ENCODE measurements at regions not wholly inside any gene's neighbourhood (a gene's known extent, or its start where the extent isn't known, plus 50 kb on each side); places are given as distances from the start of the nearest gene placed in this dataset.

DNA sequence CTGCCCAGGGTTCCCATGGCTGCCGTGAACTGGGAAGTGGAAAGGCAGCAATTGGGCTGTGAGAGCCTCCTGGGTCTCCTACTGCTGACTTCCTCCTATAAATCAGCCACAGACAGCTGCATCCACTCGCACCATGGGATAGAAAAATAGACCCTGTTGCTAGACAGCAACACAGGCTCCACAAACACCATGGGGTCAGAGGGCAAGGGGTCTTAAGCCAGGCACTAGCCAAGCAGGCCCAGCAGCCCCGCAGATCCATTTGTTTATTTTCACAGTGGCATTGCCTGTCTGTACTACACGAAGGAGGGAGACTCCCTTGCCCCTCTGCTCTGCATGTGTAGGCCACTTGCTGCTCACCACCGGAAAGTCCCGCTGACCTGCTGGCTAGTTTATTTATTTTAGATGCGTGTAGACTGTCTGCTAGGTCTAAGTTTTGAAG, 139.8 kb downstream of the DACT1 start:
- peaks cover 15% of the 10 kb centered on the region for H3K27me3 Mint-ChIP-seq
- no peaks in the 10 kb centered on the region for H3K9me3 Mint-ChIP-seq
- H3K4me3 Mint-ChIP-seq = no peak overlapping the region
- H3K4me1 Mint-ChIP-seq = no peaks in the 10 kb centered on the region
- DNase-seq (no peak), ATAC-seq (no peak)
- peak overlapping the region in 1 of 2 donors; percentile 66 for H3K27ac Mint-ChIP-seq

- ATAC-seq (no peak), DNase-seq (no peak)
- Mint-ChIP-seq H3K4me1 (no peaks in the 10 kb centered on the region), H3K27me3 (peaks cover 15% of the 10 kb centered on the region), H3K27ac (no peak overlapping the region), H3K4me3 (no peak overlapping the region), H3K9me3 (no peaks in the 10 kb centered on the region)
Observed at GRCh38 chr14:58778202-58778601, 140.4 kb downstream of the DACT1 start.

DNA sequence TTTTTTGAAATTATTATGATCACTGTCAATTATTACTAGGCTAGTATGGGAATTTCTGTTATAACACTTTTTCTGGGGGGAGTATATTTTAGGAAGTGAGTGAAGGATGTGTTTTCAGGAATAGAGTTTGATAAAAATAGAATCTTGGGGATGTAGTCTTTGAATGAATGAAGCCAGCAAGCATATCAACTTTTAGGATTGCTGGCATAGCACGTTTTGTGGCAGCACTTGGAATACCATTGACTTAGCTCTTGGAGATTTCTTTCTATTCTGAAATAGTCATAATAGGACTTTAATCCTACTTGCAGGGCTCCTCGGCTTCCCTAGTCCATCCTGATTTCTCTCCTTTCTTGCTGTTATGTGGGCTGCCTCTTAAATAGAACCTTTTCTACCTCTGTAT, 141.6 kb downstream of the DACT1 start:
- Mint-ChIP-seq H3K27ac (no peak overlapping the region), H3K4me1 (no peaks in the 10 kb centered on the region), H3K27me3 (peaks cover 15% of the 10 kb centered on the region), H3K9me3 (no peaks in the 10 kb centered on the region), H3K4me3 (no peak overlapping the region)
- ATAC-seq = no peak
- no peak for DNase-seq

GRCh38 chr14:58780185-58780584, 142.4 kb downstream of the DACT1 start:
- Mint-ChIP-seq H3K4me1 (no peaks in the 10 kb centered on the region), H3K4me3 (no peak overlapping the region), H3K27ac (no peak overlapping the region), H3K9me3 (no peaks in the 10 kb centered on the region), H3K27me3 (peaks cover 15% of the 10 kb centered on the region)
- ATAC-seq = no peak
- no peak for DNase-seq

GRCh38 chr14:58780605-58781004, 142.8 kb downstream of the DACT1 start:
- Mint-ChIP-seq H3K4me1 (no peaks in the 10 kb centered on the region), H3K27ac (no peak overlapping the region), H3K27me3 (peaks cover 15% of the 10 kb centered on the region), H3K9me3 (no peaks in the 10 kb centered on the region), H3K4me3 (no peak overlapping the region)
- ATAC-seq (no peak), DNase-seq (no peak)

DNA sequence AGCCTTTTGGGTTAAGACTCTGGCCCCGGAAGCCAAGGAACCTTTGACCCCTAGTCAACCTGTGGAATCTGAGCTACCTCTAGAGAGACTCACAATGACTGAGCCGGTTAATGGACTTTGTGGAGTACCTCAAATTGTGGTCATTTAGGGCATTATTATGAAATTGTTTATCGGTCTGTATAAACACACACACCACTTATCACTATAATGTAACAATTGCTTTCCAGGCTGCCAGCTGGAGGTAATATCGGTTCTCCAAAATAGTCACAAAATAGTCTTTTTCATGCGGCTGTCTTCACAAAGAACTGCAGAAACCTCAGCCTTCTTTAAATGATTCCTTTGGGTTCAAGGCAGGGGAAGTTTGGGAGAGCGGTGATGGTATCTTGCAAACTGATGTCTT, 144.2 kb downstream of the DACT1 start:
- ATAC-seq = no peak
- Mint-ChIP-seq H3K4me1 (no peaks in the 10 kb centered on the region), H3K9me3 (no peaks in the 10 kb centered on the region), H3K27ac (no peak overlapping the region), H3K4me3 (no peak overlapping the region), H3K27me3 (peaks cover 5% of the 10 kb centered on the region)
- no peak for DNase-seq

DNA sequence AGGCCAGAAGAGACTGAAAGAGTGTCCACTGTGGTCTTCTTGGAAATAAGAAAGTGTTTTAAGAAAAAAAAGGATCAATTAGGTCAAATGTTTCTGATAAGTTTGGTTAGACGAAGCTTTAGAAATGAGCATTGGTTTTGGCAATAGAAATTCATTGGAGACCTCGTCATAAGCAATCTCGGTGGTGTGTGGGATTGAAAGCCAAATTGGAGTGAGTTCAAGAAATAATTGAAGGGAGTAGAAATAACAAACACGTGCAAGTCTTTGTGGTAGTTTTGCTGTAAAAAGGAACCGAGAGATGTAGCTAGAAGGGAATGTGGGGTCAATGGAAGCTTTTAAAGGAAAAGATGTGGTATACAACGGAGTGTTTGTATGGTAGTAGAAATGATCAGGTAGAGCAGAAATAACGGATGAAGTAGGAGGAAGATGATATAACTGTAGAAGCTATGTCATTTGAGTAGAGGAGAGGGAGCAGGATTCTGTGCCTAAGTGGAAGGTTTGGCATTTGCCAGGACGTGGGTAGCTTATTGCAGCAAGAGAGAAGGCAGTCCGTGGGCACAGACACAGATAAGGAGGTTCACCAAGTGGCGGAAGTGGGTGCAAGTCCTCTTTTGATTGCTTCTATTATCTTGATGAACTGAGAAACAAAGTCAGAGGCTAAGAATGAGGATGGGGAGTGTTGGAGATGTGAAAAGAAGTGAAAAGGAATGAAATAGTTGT, 146.2 kb downstream of the DACT1 start:
- no peaks in the 10 kb centered on the region for H3K4me1 Mint-ChIP-seq
- no peaks in the 10 kb centered on the region for H3K27me3 Mint-ChIP-seq
- no peak for DNase-seq
- no peak overlapping the region for H3K27ac Mint-ChIP-seq
- ATAC-seq = no peak
- H3K9me3 Mint-ChIP-seq = no peaks in the 10 kb centered on the region
- no peak overlapping the region for H3K4me3 Mint-ChIP-seq

DNA sequence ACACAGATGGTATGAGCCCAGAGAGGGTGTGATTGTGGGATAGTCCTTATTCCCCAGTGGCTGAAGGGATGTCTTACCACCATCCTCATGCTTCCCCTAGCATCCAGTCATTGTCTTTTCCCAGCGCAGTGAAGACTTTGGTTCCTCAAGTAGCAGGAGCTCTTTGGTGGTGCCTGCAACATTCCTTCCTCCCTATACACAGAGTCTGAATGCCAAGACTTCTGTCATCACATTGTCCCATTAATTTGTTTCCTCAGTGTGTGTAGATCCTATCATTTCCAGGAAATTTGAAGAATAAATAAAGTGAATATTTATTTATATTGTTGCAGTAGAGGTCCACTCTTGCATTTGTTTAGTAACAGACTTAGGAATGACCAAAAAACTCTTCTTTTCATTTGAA, 147.2 kb downstream of the DACT1 start:
- no peaks in the 10 kb centered on the region for H3K9me3 Mint-ChIP-seq
- H3K4me1 Mint-ChIP-seq = no peaks in the 10 kb centered on the region
- no peaks in the 10 kb centered on the region for H3K27me3 Mint-ChIP-seq
- DNase-seq (no peak), ATAC-seq (no peak)
- H3K4me3 Mint-ChIP-seq = no peak overlapping the region
- H3K27ac Mint-ChIP-seq = no peak overlapping the region

DNA sequence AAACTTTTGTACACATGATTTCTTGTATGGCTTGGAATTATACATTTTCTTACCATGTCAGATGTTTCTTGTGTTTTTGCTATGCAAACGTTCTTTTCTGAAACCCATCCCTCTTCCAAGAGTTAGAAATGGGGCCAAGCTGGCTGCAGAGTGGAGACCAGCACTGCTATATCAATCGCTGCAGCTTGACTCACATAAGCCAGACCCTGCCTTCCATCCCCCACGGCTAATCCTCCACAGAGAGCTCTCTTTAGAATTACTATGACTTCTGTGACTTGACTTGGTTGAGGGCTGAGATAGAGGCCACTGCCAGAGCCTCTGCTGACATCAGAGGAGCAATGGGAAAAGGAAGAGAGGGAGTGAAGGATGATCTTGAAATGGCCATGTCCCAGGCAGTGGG, 147.9 kb downstream of the DACT1 start:
- no peaks in the 10 kb centered on the region for H3K9me3 Mint-ChIP-seq
- DNase-seq = no peak
- no peak overlapping the region for H3K27ac Mint-ChIP-seq
- no peaks in the 10 kb centered on the region for H3K4me1 Mint-ChIP-seq
- no peak for ATAC-seq
- H3K27me3 Mint-ChIP-seq = no peaks in the 10 kb centered on the region
- no peak overlapping the region for H3K4me3 Mint-ChIP-seq

GRCh38 chr14:58787592-58787991, 149.8 kb downstream of the DACT1 start:
- Mint-ChIP-seq H3K27me3 (no peaks in the 10 kb centered on the region), H3K9me3 (no peaks in the 10 kb centered on the region), H3K27ac (no peak overlapping the region), H3K4me1 (no peaks in the 10 kb centered on the region), H3K4me3 (no peak overlapping the region)
- no peak for ATAC-seq
- DNase-seq = no peak

DNA sequence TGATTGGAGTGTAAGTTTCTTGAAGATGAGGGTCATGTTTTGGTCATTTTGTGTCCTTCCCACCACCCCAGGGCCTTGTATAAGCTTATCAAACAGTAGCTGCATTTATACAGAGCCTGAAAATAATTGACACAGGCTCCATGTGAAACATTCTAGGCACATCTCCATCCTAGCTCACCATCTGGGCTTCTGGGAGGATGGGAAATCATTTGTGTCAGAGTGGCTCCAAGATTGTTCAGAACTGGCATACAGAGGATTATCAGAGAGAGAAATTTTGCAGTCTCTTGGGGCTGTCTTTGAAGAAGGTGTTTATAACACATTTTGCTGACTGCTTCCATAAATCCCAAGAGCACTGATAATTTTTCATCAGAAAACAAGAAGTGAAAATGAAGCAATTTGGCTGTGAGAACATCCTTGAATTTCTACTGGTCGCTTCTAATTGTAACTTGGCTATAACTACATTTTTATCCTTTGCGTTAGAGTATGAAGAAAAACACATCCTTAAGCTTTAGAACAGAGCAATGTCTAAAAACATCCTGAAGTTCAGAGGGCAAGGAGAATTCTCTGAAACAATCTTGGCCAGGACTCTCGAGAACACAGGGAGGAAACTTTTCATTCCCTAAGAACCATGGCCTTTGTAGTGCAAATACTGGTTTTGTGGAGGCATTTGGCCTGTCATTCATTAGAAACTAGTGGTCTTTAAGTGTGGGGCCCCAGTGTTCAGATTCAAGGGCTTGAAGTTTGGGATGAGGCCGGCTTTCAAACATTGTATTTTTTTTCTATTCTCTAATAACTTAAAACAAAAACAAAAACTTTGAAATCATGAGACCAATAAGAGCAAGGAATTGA, 151.1 kb downstream of the DACT1 start:
- H3K4me1 Mint-ChIP-seq = no peaks in the 10 kb centered on the region
- H3K27me3 Mint-ChIP-seq = peaks cover 10% of the 10 kb centered on the region
- no peak overlapping the region for H3K4me3 Mint-ChIP-seq
- no peaks in the 10 kb centered on the region for H3K9me3 Mint-ChIP-seq
- ATAC-seq = no peak
- no peak for DNase-seq
- peak overlapping the region in 1 of 2 donors; percentile 4 for H3K27ac Mint-ChIP-seq

DNA sequence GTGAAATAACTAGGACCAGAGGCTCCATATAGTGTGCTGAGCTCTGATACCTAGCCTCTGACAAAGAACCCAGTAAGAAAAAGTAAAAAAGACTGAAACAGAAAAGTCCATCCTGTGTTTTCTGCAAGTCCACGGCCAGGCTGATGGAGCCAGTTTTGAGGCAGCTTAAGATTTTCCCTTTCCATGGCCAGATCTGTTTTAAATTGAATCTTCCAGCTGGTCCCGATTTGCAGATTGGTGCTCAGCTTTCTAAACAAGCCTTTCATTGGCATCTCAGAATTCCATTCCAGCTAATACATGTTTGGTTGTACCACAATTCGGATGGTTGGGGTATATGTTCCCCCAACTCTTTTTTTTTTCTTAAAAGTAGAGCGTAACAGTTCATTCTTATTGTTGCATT, 152.0 kb downstream of the DACT1 start:
- H3K27me3 Mint-ChIP-seq = peaks cover 10% of the 10 kb centered on the region
- no peak overlapping the region for H3K4me3 Mint-ChIP-seq
- DNase-seq (no peak), ATAC-seq (no peak)
- H3K4me1 Mint-ChIP-seq = no peaks in the 10 kb centered on the region
- H3K9me3 Mint-ChIP-seq = no peaks in the 10 kb centered on the region
- no peak overlapping the region for H3K27ac Mint-ChIP-seq

- H3K27ac Mint-ChIP-seq = no peak overlapping the region
- H3K9me3 Mint-ChIP-seq = no peaks in the 10 kb centered on the region
- no peaks in the 10 kb centered on the region for H3K4me1 Mint-ChIP-seq
- no peak overlapping the region for H3K4me3 Mint-ChIP-seq
- no peak for ATAC-seq
- H3K27me3 Mint-ChIP-seq = peaks cover 10% of the 10 kb centered on the region
- DNase-seq = no peak
Observed at GRCh38 chr14:58792416-58792815, 154.7 kb downstream of the DACT1 start.

DNA sequence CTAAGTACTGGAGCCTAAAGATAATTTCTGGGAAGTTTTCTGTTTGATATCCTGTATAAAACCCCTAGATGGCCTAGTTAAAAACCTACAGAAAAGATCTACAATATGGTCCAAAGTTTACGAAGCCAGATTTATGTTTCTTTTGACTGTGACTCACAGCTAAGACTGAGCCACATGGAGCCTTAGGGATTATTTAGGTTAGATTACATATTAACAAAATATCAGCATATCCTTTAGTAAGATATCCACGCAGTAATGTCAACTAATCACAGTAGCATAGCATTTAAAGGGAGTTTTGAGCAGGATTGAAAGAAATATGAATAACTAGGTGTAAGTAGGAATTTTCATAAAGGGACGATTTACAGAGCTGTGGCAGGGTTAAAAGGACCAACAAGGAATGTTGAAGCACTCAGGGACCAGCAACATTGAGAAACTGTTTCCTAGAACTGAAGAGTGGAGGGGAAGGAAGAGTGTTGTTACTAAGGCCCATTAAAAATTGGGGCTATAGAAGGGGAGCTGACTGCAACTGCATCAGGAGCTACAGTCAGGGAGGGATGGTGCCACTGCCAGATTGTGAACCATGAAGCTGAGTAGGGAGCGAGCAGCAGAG, 155.5 kb downstream of the DACT1 start:
- H3K27ac Mint-ChIP-seq = no peak overlapping the region
- no peaks in the 10 kb centered on the region for H3K9me3 Mint-ChIP-seq
- H3K4me3 Mint-ChIP-seq = no peak overlapping the region
- DNase-seq = no peak
- H3K27me3 Mint-ChIP-seq = peaks cover 10% of the 10 kb centered on the region
- H3K4me1 Mint-ChIP-seq = no peaks in the 10 kb centered on the region
- ATAC-seq = no peak

DNA sequence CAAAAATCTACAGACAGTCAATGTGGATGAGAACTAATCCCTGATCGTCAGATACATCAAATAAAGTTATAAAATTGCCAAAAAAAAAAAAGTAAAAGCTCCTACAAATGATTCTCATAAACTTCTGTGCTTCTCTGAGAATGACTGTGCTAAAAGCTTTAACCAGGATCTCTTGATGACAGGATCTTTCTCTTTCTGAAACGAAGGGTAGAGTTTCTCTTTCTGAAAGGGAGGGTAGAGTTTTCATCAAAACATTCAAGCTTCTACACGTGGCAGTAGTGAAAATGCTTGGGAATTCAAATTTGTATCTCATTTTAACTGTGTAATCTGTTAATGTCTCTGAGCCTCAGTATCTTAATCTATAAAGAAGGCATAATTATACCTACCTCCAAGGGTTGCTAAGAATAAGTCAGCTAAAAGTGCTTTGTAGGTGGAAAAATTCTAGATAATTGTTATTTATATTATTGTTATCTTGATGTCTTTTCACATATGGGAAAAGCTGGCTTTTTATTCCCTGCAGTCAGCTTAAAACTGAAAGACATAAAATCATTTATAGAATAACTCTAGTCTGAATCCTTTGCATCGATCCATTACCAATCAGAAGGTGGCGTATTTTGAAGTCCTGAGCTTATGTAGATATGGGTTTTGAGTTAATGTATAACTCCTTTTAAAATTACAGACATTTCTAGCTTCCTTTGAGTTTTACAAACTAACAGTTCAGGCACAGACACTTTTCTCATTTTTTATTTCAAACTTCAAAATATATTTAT, 157.4 kb downstream of the DACT1 start:
- no peak for ATAC-seq
- Mint-ChIP-seq H3K4me1 (no peaks in the 10 kb centered on the region), H3K27me3 (peaks cover 10% of the 10 kb centered on the region), H3K9me3 (no peaks in the 10 kb centered on the region), H3K4me3 (no peak overlapping the region), H3K27ac (no peak overlapping the region)
- no peak for DNase-seq
